ENCODE measurements at regions not wholly inside any gene's neighbourhood (a gene's known extent, or its start where the extent isn't known, plus 50 kb on each side); places are given as distances from the start of the nearest gene placed in this dataset.

DNA sequence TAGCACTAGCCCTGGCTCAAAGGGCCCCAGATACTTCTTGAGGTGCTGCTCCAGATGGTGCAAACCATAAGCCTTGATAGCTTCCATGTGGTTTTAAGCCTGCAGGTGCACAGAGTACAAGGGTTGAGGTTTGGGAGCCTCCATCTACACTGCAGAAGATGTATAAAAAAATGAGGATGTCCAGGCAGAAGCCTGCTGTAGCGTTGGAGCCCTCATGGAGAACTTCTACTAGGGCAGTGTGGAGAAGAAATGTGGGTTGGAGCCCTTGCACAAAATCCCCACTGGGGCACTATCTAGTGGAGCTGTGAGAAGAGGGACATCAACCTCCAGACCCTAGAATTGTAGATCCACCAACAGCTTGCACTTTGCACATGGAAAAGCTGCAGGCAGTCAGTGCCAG is 231.9 kb downstream of the CHIC2 start:
- no peak for DNase-seq (ENCODE audit: low read depth, low spot score)
- no peak overlapping the region for H3K27ac ChIP-seq

DNA sequence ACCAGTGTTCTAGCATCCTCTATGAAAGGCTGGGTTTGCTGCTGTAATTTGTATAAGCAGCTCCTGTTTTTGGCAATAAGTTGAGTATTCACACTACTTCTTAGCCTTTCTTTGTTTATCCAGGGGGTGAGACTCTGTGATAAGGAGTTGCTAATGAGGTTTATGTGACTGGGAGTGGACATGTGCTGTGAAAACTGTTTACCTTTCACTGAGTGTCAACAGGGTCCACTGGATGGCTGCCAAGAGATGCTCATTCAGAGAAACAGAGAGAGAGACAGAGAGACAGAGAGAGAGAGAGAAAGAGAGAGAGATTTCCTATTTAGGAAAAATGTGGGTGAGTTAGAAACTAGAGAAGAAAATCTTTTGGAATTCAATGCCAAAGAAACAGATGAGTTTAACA is 233.9 kb downstream of the CHIC2 start:
- no peak overlapping the region for H3K27ac ChIP-seq

DNA sequence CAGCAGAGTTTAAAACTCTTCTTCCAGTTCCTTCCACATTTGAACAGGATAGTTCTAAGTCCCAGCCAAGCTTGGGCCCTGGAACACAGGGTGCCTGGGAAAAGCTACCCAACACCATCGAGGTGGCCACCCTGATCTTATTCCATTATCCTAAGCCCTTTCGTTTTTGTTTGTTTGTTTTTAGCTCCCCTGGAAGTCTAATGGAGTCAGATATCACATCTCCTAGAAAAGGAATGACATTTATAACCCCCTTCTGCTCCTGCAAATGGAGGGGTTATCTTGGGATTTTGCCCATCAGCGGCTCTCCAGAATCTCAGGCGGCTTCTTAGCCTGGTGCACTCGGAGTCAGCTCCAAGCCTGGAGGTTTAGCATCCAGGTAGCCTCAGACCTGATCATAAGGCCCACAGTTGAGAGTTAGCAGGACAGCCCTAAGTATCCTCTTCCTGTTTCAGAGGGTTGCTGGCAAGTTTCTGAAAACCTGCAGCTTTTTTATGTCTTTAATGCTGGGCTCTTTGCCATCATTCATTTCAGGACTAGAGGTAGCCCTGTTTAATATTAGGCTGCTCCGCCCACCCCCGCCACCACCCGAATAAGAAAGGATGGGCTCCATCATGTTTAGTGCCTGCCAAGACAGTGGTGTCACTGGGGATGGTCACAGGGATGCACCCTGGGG is 230.0 kb upstream of the LNX1 start:
- no peak overlapping the region for H3K27ac ChIP-seq
- DNase-seq (ENCODE audit: low read depth, low spot score), result no peak

More for the DNA sequence above, 233.9 kb downstream of the CHIC2 start:
- no peak for DNase-seq (ENCODE audit: low read depth, low spot score)

DNA sequence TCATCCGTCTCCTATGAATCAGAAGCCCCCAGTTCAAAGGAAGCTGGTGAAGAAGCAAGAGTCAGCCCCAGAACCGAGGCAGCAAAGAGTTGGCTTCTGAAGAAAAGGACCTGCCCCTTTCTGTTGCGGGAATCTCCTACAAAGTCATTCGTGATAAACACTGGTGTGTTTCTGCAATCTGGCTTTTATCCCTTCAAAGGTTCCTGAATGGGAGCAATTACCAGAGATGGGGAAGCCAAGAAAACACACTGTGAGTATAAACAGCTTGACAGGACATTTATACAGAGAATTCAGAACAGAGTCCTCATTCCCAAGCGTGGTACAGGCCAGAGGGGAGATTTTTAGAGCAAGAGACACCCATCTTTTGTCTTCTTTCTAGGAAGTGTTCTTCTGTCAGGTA is 226.8 kb upstream of the LNX1 start:
- H3K27ac ChIP-seq, result no peak overlapping the region
- no peak for DNase-seq (ENCODE audit: low read depth, low spot score)

DNA sequence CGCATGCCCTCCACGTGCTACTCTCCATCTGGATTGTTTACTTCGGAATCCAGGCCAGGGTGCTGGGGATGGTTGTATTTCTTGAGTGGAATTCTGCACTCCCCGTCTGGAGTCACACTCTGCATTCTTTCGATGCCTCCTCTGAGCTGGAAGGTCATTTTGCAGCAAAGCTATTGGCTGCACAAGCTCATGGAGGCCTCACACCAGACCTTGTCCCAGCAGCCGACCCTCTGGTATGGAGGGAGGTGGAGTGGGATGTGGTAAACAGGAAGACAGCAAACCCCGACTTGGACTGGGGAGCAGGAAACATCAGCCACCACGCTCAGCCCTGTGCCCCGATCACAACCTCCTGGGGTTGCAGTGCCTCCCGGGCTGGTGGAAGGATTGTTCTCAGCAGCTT is 225.3 kb upstream of the LNX1 start:
- H3K27ac ChIP-seq, result no peak overlapping the region
- DNase-seq (ENCODE audit: low read depth, low spot score), result no peak

DNA sequence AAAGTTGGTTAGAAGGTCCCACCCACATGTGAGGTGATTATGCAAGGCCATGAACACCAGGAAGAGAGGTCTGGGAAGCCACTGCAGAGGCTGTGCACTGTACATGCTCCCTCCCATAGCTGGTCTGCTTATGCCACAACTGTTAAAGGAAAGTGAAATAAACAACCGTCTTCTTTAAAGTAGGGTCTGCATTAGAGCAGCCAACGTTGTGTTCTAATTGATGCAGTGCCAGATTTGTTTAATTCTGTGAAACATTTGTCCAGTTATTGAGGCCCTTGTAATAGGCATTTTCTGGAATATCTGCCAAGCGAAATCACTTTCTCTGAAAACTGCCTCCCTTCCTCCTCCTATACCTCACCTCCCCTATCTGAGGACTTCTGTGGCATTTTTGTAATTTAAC is 224.0 kb upstream of the LNX1 start:
- DNase-seq (ENCODE audit: low read depth, low spot score), result no peak
- H3K27ac ChIP-seq, result no peak overlapping the region

DNA sequence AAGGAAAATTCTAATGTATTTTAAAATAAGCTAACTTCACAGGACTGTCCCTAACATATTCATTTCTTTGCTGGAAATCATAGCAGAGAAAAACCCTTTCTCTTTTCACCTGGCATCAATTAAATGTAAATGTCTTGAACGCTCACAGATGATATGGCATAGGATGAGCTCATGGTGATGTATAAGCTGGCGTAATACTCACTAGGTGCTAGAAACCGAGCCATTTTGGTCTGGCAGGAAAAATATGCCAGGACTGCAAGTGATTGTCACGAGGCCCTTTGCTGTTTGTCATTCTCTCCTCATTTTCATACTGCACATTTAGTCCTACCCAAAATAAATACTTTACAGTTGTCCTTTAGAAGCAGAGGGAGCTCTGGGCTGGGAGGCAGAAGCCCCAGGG is 222.7 kb upstream of the LNX1 start:
- no peak for DNase-seq (ENCODE audit: low read depth, low spot score)

DNA sequence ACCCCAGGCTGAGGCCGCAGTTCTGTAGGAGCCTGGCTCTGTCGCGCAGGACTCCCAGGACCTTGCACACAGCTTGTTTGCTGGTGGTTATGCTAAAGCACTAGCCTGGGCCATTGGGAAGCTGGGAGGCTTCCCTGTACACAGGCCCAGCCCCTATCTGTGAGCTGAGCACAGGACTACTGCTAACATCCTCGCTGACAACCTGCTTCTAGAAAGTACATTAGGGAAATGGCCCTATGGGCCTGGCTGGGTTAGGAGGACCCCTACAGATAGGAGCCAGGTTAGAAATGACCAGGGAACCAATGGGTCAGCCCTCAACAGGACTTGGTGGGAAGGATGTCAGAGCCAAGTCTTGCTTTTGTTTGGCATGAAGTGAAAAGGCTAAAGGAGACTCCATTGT is 219.4 kb upstream of the LNX1 start:
- no peak for DNase-seq (ENCODE audit: low read depth, low spot score)
- no peak overlapping the region for H3K27ac ChIP-seq

More for the DNA sequence above, 222.7 kb upstream of the LNX1 start:
- no peak overlapping the region for H3K27ac ChIP-seq

DNA sequence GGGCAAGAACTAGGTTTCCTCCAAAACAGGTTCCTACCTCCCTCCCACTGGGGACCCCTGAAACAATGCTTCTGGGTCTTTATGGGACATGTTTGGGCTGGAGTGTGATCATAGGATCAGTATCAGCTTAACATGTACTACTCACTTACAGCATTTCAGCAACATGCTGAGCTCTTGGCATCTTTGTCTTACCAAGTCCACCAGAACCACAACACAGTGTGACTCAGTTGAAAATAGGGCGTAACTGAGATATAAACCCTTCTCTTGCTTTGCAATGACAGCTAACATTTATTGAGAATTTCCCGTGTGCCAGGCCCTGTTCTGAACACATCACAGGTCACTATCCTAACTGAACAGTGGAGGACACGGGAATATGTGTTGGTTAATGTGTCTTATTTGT is 218.5 kb upstream of the LNX1 start:
- no peak overlapping the region for H3K27ac ChIP-seq
- no peak for DNase-seq (ENCODE audit: low read depth, low spot score)

DNA sequence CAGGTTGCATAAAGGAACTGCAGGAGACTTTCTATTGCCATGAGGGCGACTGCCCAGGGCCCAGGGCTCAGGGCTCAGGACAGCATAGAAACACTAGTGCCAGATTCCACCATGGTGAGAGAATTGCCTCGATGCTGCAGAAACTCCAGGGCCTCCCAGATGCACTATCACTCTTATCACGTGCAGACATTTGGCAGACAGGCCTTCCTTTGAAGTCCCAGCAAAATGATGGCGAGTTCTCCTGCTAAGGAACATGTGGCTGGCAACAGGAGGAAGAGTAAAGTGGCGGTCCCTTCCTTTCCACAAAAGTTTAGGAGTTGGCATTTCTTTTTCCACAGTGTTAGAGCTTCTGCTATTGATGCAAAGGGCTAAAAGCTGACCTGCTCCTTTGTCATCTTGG is 214.0 kb upstream of the LNX1 start:
- no peak overlapping the region for H3K27ac ChIP-seq
- DNase-seq (ENCODE audit: low read depth, low spot score), result no peak

DNA sequence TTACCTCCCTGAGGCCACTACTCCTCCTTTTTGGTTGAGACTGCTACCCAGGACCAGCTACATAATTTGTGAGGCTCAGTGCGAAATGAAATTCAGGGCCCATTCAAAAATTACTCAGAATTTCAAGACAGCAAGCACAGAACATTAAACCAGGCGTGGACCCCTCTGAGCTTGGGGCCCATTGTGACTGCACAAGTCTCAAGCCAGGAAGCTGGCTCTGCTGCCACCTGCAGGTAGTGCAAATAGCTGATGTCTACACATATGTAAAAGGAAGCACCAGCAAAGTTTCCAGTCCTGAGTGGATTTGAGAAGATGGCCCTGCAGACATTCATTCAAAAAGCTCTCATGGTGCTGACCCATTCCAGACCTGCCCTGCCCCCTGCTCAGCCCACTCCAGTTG is 213.4 kb upstream of the LNX1 start:
- no peak for DNase-seq (ENCODE audit: low read depth, low spot score)
- H3K27ac ChIP-seq, result no peak overlapping the region

DNA sequence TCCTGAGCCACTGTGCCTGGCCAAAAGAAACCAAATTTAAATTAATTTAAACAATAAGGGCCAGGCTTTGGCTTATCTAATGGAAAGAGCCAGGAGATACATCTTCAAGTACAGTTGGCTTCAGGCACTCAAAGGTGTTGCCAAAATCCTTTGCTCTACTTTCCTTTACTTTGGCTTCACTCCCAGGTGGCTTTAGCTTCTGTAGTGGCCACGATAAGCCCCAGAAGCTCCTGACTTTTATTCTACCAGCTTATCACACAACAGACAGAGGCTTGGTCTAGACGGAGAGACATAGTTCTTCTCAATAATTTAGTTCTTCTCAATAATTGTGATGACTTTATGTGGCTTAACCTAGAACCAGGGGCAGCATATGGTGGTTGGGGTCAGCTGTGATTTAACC is 211.2 kb upstream of the LNX1 start:
- DNase-seq (ENCODE audit: low read depth, low spot score), result no peak
- H3K27ac ChIP-seq, result no peak overlapping the region

DNA sequence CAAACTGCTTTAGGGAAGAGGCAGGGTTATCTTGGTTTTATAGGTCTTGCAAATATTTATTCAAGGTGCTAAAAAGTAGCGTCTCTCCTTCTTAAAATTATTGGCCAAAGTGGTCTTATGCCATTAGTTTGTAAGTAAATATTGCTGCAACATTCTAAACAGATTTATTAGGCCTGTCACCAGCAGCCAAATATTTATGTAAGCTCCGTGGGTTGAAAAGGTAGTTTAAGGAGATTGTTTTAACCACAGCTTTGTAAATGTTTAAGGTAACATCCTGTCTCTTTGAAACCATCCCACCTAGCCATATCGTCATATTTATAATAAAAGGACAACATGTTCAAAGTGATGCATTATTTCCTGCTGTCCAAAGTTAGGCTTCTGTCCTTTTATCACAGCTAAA is 210.1 kb upstream of the LNX1 start:
- DNase-seq (ENCODE audit: low read depth, low spot score), result no peak
- no peak overlapping the region for H3K27ac ChIP-seq

DNA sequence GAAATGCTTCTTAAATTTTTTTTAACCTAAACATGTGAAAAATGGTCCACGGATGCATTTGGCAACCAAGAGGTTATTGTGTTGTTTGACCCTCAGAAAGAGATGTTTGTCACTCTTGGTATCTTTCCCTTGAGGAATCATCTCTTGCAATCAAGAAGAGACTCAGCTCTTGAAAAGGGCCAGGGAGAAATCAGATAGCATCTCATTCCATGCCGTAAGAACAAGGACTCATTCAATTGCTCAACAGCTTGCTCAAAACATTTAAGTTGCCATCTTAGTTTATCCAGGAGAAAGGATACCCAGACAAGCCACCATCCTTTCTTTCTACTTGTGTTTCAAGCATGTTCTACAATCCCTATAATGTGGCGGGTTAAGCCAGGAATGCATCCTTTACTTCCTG is 209.5 kb upstream of the LNX1 start:
- H3K27ac ChIP-seq, result no peak overlapping the region
- DNase-seq (ENCODE audit: low read depth, low spot score), result no peak

DNA sequence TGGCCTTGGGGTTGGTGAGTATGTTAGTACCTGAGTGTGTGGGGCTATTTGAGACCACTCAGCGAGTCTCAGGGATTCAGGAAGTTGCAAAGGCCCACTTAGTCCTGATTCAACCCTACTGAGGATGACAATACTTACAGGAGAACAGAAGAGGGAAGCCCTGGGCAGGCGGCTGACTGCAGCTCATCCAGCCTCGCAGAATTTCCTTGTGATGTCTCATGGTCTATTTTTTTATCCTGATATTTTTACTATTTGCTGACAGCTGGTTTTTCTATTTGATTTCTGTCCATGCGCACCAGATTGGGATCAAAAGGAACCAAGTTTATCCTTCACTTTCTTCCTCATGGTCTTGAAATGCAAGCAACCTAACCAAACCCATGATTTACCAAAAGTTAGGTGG is 201.8 kb upstream of the LNX1 start:
- no peak for DNase-seq (ENCODE audit: low read depth, low spot score)

DNA sequence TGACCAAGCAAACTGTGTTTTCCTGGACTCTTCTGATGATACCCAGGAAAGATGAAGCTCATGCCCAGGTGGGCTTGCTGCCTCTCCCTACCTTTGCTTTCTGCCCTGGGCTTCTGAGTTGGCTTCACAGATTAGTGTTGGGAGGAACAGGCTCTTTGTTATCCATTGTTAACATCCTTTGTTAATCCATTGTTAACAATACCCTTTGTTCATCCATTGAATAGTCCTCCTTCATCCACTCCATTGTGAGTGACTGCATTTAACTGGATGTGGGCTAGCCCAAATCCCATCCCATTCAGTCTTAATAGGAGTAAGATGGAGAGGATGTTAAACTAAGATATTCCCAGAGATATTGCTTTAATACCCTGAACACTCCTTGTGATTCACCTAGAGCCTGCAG is 199.0 kb upstream of the LNX1 start:
- no peak for DNase-seq (ENCODE audit: low read depth, low spot score)
- H3K27ac ChIP-seq, result no peak overlapping the region

More for the DNA sequence above, 201.8 kb upstream of the LNX1 start:
- H3K27ac ChIP-seq, result no peak overlapping the region

DNA sequence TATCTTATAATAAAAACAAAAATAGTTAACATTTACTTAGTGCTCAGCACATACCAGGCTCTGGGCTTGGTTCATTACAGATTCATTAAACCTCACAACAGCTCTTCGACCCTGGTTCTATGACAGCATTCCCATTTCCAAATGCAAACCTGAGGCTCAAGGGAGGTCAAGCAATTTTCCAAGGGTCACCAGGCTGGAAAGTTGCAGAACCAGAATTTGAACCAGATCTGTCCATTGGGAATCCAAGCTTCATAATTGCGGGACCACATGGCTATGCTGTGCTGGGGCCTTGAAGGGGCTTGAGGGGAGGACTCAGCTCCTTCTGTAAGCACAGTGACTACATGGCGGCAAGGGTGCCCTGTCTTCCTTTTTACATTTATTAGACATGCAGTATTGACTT is 197.3 kb upstream of the LNX1 start:
- no peak overlapping the region for H3K27ac ChIP-seq
- no peak for DNase-seq (ENCODE audit: low read depth, low spot score)

DNA sequence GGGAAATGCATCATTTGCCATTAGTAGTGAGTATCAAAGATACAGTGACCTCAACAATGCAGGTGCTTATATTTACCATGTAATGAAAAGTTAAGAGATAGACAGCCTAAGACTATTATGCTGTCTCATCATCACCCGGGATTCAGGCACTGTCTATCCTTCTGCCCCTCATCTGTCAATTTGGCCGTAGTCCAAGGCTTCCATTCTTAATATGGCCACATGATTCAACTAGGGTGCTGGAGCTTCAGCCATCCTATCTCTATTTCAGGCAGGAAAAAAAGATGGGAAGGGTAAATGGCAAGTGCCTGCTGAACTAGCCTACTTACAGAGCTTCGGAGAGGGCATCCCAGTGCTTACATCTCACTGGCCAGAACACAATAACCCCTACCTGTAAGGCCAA is 196.7 kb upstream of the LNX1 start:
- DNase-seq (ENCODE audit: low read depth, low spot score), result no peak
- no peak overlapping the region for H3K27ac ChIP-seq

DNA sequence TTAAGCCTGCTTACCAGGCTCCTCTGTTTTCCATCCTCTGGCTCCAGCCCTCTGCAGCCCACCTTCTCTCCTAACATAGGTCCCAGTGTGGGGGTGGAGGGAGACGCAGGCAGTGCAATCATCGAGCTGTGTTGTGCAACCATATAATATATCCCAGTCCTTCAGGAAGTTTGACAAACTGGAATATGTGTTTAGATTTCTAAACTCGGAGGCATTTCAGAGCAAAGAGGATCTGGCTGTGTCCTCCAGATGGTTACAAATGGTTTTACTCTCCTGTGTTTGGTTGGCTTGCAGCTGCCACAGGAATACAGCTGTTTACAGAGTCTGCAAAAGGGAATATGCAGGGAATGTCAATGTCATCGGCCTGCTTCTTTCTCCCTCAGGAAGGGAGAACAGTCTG is 195.3 kb upstream of the LNX1 start:
- no peak for DNase-seq (ENCODE audit: low read depth, low spot score)
- no peak overlapping the region for H3K27ac ChIP-seq

DNA sequence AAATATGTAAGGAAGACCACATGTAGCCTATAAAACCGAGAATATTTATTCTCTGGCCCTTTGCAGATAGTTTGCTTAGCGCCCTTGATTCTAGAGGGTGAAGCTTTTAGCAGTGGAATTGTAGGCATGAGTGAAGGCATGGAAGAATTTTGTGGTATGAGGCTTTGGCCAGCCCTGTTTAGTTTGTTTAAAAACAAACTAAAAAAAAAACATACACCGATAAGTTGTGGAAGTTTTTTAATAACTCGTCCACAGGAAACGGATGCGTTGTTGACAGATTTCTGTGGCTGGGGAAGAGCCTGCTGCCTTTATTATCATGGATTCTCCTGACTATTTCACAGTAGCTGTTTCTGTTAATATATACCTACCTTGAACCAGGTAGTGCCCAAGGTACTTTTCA is 194.7 kb upstream of the LNX1 start:
- DNase-seq (ENCODE audit: low read depth, low spot score), result no peak

DNA sequence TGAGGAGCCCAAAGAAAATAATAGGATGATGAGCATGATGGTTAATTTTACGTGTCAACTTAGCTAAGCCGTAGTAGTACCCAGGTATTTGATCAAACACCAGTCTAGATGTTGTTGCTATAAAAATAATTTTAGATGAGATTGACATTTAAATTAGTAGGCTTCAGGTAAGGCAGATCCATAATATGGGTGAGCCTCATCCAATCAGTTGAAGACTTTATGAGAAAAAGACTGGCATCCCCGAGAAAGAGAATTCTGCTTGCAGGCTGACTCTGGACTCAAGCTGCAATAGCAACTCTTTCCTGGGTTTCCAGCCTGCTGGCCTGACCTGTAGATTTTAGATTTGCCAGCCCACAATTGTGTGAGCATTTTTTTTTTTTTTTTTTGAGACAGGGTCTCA is 192.8 kb upstream of the LNX1 start:
- no peak overlapping the region for H3K27ac ChIP-seq
- no peak for DNase-seq (ENCODE audit: low read depth, low spot score)

More for the DNA sequence above, 194.7 kb upstream of the LNX1 start:
- H3K27ac ChIP-seq, result no peak overlapping the region

DNA sequence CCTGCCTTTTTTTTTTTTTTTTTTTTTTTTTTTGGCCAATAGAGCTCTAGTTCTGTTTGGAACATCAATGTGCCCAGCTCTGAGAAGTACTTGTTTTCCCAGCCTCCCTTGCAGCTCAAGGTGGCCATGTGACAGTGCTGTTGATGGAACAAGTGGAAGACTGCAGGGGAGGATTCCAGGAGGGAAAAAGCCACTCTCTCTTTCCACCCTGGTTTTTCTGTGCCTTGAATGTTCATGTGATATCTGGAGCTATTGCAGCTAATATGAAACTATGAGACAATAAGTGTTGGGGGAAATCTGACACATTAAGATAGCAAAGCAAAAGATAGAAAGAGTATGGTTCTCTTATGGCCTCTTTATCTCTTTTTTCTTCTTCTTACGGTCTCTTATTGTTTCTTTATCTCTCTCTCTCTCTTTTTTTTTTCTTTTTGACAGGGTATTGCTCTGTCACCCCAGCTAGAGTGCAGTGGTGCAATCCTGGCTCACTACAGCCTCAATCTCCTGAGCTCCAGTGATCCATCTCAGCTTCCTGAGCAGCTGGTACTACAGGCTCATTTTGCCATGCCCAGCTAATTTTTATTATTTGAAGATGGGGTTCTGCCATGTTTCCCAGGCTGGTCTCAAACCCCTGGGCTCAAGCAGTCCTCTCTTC is 192.0 kb upstream of the LNX1 start:
- H3K27ac ChIP-seq, result no peak overlapping the region
- no peak for DNase-seq (ENCODE audit: low read depth, low spot score)
